IgD-negative memory B cell (primary cell): ENCODE measurements at regions not wholly inside any gene's neighbourhood (a gene's known extent, or its start where the extent isn't known, plus 50 kb on each side); places are given as distances from the start of the nearest gene placed in this dataset.

ENCODE experiments used
- H3K27ac Mint-ChIP-seq, 3 donors: one replicate each; pipeline ENCODE4 v1.8.0; 2020 to 2022; ENCODE audit warnings: mild to moderate bottlenecking in 3 of 3, mixed read lengths in 3 of 3, moderate library complexity in 1 of 3
- H3K27me3 Mint-ChIP-seq: one replicate; pipeline ENCODE4 v1.8.0; 2021; ENCODE audit warnings: mixed read lengths
- H3K36me3 Mint-ChIP-seq: one replicate; pipeline ENCODE4 v1.8.0; 2020; ENCODE audit warnings: mild to moderate bottlenecking, mixed read lengths
- H3K4me1 Mint-ChIP-seq, 3 donors: one replicate each; pipeline ENCODE4 v1.8.0; 2020 to 2022; ENCODE audit warnings: mixed read lengths in 3 of 3, mild to moderate bottlenecking in 1 of 3
- H3K4me3 Mint-ChIP-seq, 4 donors: one replicate each; pipeline ENCODE4 v1.8.0; 2020 to 2022; ENCODE audit warnings: mild to moderate bottlenecking in 4 of 4, mixed read lengths in 4 of 4, moderate library complexity in 3 of 4
- H3K9me3 Mint-ChIP-seq, 3 donors: one replicate each; pipeline ENCODE4 v1.8.0; 2020 to 2021; ENCODE audit warnings: mixed read lengths in 3 of 3, mild to moderate bottlenecking in 1 of 3

GRCh38 chr1:29515170-29515955 lies 279.0 kb downstream of the PTPRU start:
- H3K4me1 Mint-ChIP-seq = no peaks in the 10 kb centered on the region
- no peak overlapping the region for H3K4me3 Mint-ChIP-seq
- H3K36me3 Mint-ChIP-seq = peaks cover 2% of the 10 kb centered on the region
- H3K27ac Mint-ChIP-seq = no peak overlapping the region
- peaks cover 0 to 5% (median 0%) of the 10 kb centered on the region in 3 donors for H3K9me3 Mint-ChIP-seq
- peaks cover 5% of the 10 kb centered on the region for H3K27me3 Mint-ChIP-seq

GRCh38 chr1:29514361-29515169 lies 278.2 kb downstream of the PTPRU start:
- H3K27me3 Mint-ChIP-seq = peaks cover 8% of the 10 kb centered on the region
- no peak overlapping the region for H3K27ac Mint-ChIP-seq
- no peak overlapping the region for H3K4me3 Mint-ChIP-seq
- peaks cover 2% of the 10 kb centered on the region for H3K36me3 Mint-ChIP-seq
- H3K4me1 Mint-ChIP-seq = no peaks in the 10 kb centered on the region
- peaks cover 0 to 5% (median 0%) of the 10 kb centered on the region in 3 donors for H3K9me3 Mint-ChIP-seq

GRCh38 chr1:29513357-29513756 lies 277.0 kb downstream of the PTPRU start:
- peaks cover 8% of the 10 kb centered on the region for H3K27me3 Mint-ChIP-seq
- H3K4me3 Mint-ChIP-seq = no peak overlapping the region
- H3K9me3 Mint-ChIP-seq = peaks cover 0 to 5% (median 0%) of the 10 kb centered on the region in 3 donors
- no peak overlapping the region for H3K27ac Mint-ChIP-seq
- H3K4me1 Mint-ChIP-seq = no peaks in the 10 kb centered on the region
- H3K36me3 Mint-ChIP-seq = peaks cover 2% of the 10 kb centered on the region

GRCh38 chr1:29511436-29511835 lies 275.1 kb downstream of the PTPRU start:
- H3K27me3 Mint-ChIP-seq = peaks cover 12% of the 10 kb centered on the region
- H3K36me3 Mint-ChIP-seq = peaks cover 2% of the 10 kb centered on the region
- no peaks in the 10 kb centered on the region for H3K4me1 Mint-ChIP-seq

GRCh38 chr1:29508458-29509107 lies 272.3 kb downstream of the PTPRU start:
- Mint-ChIP-seq H3K4me3 (no peak overlapping the region), H3K4me1 (no peaks in the 10 kb centered on the region), H3K27me3 (peaks cover 15% of the 10 kb centered on the region), H3K27ac (no peak overlapping the region), H3K36me3 (peaks cover 2% of the 10 kb centered on the region), H3K9me3 (peaks cover 0 to 5% (median 0%) of the 10 kb centered on the region in 3 donors)

More at GRCh38 chr1:29511436-29511835, 275.1 kb downstream of the PTPRU start:
- H3K9me3 Mint-ChIP-seq = peaks cover 0 to 5% (median 0%) of the 10 kb centered on the region in 3 donors
- H3K4me3 Mint-ChIP-seq = no peak overlapping the region
- H3K27ac Mint-ChIP-seq = no peak overlapping the region

GRCh38 chr1:29506678-29507225 lies 270.4 kb downstream of the PTPRU start:
- no peak overlapping the region for H3K27ac Mint-ChIP-seq
- no peaks in the 10 kb centered on the region for H3K4me1 Mint-ChIP-seq
- no peak overlapping the region for H3K4me3 Mint-ChIP-seq
- peaks cover 2% of the 10 kb centered on the region for H3K36me3 Mint-ChIP-seq
- peaks cover 0 to 5% (median 0%) of the 10 kb centered on the region in 3 donors for H3K9me3 Mint-ChIP-seq
- peaks cover 12% of the 10 kb centered on the region for H3K27me3 Mint-ChIP-seq

GRCh38 chr1:29505532-29506220 lies 269.4 kb downstream of the PTPRU start:
- H3K4me3 Mint-ChIP-seq = no peak overlapping the region
- no peak overlapping the region for H3K27ac Mint-ChIP-seq
- no peaks in the 10 kb centered on the region for H3K36me3 Mint-ChIP-seq
- no peaks in the 10 kb centered on the region for H3K4me1 Mint-ChIP-seq
- no peaks in the 10 kb centered on the region for H3K9me3 Mint-ChIP-seq
- peaks cover 13% of the 10 kb centered on the region for H3K27me3 Mint-ChIP-seq

- H3K4me3 Mint-ChIP-seq = no peak overlapping the region
- H3K27ac Mint-ChIP-seq = no peak overlapping the region
- H3K27me3 Mint-ChIP-seq = peaks cover 11% of the 10 kb centered on the region
- no peaks in the 10 kb centered on the region for H3K4me1 Mint-ChIP-seq
- H3K9me3 Mint-ChIP-seq = no peaks in the 10 kb centered on the region
- no peaks in the 10 kb centered on the region for H3K36me3 Mint-ChIP-seq
These were observed 268.5 kb downstream of the PTPRU start for GRCh38 chr1:29504709-29505410.

- Mint-ChIP-seq H3K9me3 (no peaks in the 10 kb centered on the region), H3K36me3 (no peaks in the 10 kb centered on the region), H3K27me3 (peaks cover 12% of the 10 kb centered on the region), H3K4me1 (no peaks in the 10 kb centered on the region), H3K4me3 (no peak overlapping the region), H3K27ac (no peak overlapping the region)
These were observed 267.9 kb downstream of the PTPRU start for GRCh38 chr1:29504196-29504595.

GRCh38 chr1:29502911-29503840 lies 266.9 kb downstream of the PTPRU start:
- no peaks in the 10 kb centered on the region for H3K4me1 Mint-ChIP-seq
- H3K4me3 Mint-ChIP-seq = peak overlapping the region in 1 of 4 donors; percentile 35
- no peak overlapping the region for H3K27ac Mint-ChIP-seq
- peaks cover 18% of the 10 kb centered on the region for H3K27me3 Mint-ChIP-seq
- no peaks in the 10 kb centered on the region for H3K9me3 Mint-ChIP-seq
- H3K36me3 Mint-ChIP-seq = no peaks in the 10 kb centered on the region

- H3K4me3 Mint-ChIP-seq = no peak overlapping the region
- no peaks in the 10 kb centered on the region for H3K36me3 Mint-ChIP-seq
- H3K4me1 Mint-ChIP-seq = no peaks in the 10 kb centered on the region
- no peaks in the 10 kb centered on the region for H3K9me3 Mint-ChIP-seq
- no peak overlapping the region for H3K27ac Mint-ChIP-seq
- peaks cover 18% of the 10 kb centered on the region for H3K27me3 Mint-ChIP-seq
These were observed 266.0 kb downstream of the PTPRU start for GRCh38 chr1:29502225-29502910.

GRCh38 chr1:29501227-29501976 lies 265.1 kb downstream of the PTPRU start:
- peaks cover 0 to 2% (median 0%) of the 10 kb centered on the region in 3 donors for H3K9me3 Mint-ChIP-seq
- no peak overlapping the region for H3K27ac Mint-ChIP-seq
- H3K27me3 Mint-ChIP-seq = peaks cover 14% of the 10 kb centered on the region
- H3K4me1 Mint-ChIP-seq = no peaks in the 10 kb centered on the region
- H3K4me3 Mint-ChIP-seq = no peak overlapping the region
- no peaks in the 10 kb centered on the region for H3K36me3 Mint-ChIP-seq
